ENCODE measurements at regions not wholly inside any gene's neighbourhood (a gene's known extent, or its start where the extent isn't known, plus 50 kb on each side); places are given as distances from the start of the nearest gene placed in this dataset.

DNA sequence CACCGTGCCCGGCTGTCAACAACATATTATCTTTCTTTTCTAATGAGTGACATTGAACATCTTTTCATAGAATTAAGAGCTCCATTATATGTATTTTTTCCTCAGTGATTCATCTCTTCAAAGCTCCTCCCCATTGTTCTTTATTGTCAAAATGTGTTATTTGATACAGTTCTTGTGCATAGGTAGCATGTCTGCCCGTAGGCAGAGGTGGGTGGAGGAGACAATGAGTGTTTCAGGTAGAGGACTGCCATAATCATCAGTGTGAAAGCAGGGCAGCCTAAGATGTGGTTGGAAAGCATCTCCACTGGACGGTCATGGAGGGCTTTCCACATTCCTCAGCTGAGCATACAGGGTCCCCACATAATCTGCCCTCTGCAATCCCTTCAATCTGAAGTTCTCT, 452.0 kb upstream of the MCTP2 start:
- DNase-seq (ENCODE audit: low spot score in 2 of 2) = no peak
- Histone ChIP-seq H3K27me3 (no peaks in the 10 kb centered on the region), H3K4me1 (no peaks in the 10 kb centered on the region), H3K36me3 (no peaks in the 10 kb centered on the region), H3K4me3 (no peak overlapping the region), H3K27ac (no peak overlapping the region), H3K9me3 (no peaks in the 10 kb centered on the region)
- intact Hi-C loops (cut with DNase I) = no loop called here
- no peak for TF ChIP-seq CTCF (IDR thresholded peaks at IDR 0.05)

DNA sequence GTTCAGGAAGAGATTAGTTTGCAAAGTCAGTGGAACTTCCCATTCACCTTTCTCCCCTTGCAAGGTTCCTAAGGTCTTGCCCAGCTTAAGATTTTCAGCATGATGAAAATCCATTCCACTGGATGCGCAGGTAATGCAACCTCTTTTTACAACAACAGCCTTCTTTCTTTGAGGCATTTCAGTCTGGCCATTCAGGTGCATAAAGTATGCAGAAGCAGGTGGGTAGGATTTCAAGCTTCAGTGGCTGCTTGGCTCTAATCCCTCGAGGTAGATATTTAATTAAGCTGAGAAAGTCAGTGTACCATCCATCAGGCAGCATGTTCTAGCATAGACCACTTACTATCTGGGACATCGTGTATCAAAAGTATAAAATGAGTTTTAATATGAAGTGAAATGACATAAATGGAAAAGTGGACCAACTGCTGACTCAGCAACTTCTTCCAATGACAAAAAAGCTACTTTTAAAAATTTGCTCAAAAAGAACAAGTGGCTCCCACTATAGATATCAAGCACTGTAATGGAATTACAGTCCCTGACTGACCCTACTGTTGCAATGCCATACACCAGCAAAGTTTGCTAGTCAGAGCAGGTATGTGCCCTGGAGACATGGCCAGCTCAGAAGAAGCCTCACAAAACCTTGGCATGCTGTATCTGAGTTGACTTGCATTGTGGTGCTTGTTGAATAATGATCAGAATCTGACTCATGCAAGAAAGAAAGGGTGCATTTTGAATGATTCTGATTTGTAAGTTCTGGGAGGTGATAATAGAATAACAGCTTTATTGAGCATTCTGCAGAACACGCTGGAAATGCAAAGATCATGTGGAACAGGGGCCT, 459.9 kb upstream of the MCTP2 start:
- H3K9me3 ChIP-seq = no peaks in the 10 kb centered on the region
- H3K4me3 ChIP-seq = no peak overlapping the region
- H3K27ac ChIP-seq = no peak overlapping the region
- no peaks in the 10 kb centered on the region for H3K36me3 ChIP-seq
- DNase-seq (ENCODE audit: low spot score in 2 of 2) = no peak
- H3K27me3 ChIP-seq = no peaks in the 10 kb centered on the region
- TF ChIP-seq CTCF (IDR thresholded peaks at IDR 0.05) = no peak
- intact Hi-C loops (cut with DNase I) = no loop called here
- no peaks in the 10 kb centered on the region for H3K4me1 ChIP-seq

GRCh38 chr15:93770788-93771187, 460.6 kb upstream of the MCTP2 start:
- no peak overlapping the region for H3K27ac ChIP-seq
- DNase-seq (ENCODE audit: low spot score in 2 of 2) = no peak
- no peaks in the 10 kb centered on the region for H3K4me1 ChIP-seq
- TF ChIP-seq CTCF (IDR thresholded peaks at IDR 0.05) = no peak
- H3K4me3 ChIP-seq = no peak overlapping the region
- intact Hi-C loops (cut with DNase I) = no loop called here
- H3K27me3 ChIP-seq = no peaks in the 10 kb centered on the region
- H3K36me3 ChIP-seq = no peaks in the 10 kb centered on the region
- no peaks in the 10 kb centered on the region for H3K9me3 ChIP-seq

DNA sequence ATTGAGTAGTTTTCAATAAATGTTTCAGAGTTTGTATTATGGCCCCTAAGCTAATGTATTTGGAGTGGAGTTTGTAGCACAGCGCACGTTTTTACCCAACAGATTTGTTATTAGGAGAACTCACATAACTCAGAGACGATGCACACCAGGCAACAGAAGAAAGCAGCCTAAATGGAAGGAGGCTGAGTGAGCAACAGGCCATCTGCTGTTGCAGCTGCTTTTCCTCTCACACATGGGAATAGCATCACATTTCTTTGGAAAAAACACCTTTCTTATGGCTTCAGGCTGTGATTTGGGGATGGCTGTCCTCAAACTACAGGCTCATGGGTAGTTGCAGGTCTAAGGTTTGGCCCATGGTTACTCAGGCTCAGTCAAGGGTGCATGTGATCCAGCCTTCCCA, 469.3 kb upstream of the MCTP2 start:
- peaks cover 0 to under 1% of the 10 kb centered on the region in 2 donors for H3K9me3 ChIP-seq
- no peak overlapping the region for H3K4me3 ChIP-seq
- no peak for DNase-seq (ENCODE audit: low spot score in 2 of 2)
- H3K36me3 ChIP-seq = no peaks in the 10 kb centered on the region
- intact Hi-C loops (cut with DNase I) = loop anchor here (10.0 kb wide), 1 partner anchor 77 kb away; no protein-coding TSS in a partner anchor
- H3K27ac ChIP-seq = no peak overlapping the region
- no peaks in the 10 kb centered on the region for H3K4me1 ChIP-seq
- H3K27me3 ChIP-seq = no peaks in the 10 kb centered on the region
- no peak for TF ChIP-seq CTCF (IDR thresholded peaks at IDR 0.05)

DNA sequence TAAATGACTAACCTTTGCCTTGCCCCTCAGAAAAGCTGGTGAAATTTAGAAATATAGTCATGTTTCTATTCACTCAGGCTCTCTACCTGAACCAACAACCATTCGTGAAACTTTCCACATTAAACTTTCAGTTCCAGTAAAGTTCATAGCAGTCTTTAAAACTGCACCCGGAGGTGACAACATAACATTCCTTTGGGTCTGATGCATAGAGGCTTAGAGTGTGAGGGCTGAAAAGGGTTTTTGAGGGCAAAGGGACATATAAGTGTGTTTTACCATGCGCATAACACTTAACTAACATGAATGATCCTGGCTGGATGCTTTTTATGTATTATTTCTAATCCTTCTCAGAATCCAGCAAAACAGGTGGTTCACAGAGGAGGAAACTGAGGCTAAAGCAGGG, 471.7 kb upstream of the MCTP2 start:
- intact Hi-C loops (cut with DNase I) = loop anchor here (10.0 kb wide), 1 partner anchor 75 kb away; no protein-coding TSS in a partner anchor
- H3K4me1 ChIP-seq = no peaks in the 10 kb centered on the region
- H3K4me3 ChIP-seq = no peak overlapping the region
- TF ChIP-seq CTCF (IDR thresholded peaks at IDR 0.05) = no peak
- no peak for DNase-seq (ENCODE audit: low spot score in 2 of 2)
- no peaks in the 10 kb centered on the region for H3K27me3 ChIP-seq
- H3K9me3 ChIP-seq = peaks cover 0 to 3% of the 10 kb centered on the region in 2 donors
- H3K36me3 ChIP-seq = no peaks in the 10 kb centered on the region
- H3K27ac ChIP-seq = no peak overlapping the region

Data from ascending aorta (tissue), 2 donors.